ENCODE measurements at regions not wholly inside any gene's neighbourhood (a gene's known extent, or its start where the extent isn't known, plus 50 kb on each side); places are given as distances from the start of the nearest gene placed in this dataset.

DNA sequence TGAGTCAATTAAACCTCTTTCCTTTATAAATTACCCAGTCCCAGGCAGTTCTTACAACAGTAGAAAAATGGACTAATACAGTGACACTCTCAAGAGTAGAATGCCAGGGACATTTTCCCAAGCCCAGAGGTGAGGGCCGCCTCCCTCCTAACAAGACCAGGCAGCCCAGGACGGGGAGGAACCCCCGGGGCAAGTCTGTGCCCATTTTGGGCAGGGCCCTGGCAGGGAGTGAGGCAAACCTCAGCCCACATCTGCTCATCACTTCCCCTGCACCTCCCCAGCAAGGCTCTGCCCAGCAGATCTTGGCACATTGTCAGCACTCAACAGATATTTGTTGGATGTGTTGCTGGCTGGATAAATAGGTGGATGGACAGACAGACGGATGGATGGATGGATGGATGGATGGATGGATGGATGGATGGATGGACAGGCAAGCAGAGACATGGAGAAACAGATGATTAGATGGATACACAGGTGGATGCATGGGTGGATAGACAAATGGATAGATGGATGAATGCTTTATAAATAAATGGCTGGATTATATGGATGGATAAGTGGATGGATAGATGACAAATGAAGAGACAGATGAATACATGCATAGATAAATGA lies 271.3 kb downstream of the PARN start:
- Histone ChIP-seq H3K36me3 (no peaks in the 10 kb centered on the region), H3K27ac (no peak overlapping the region), H3K4me3 (no peak overlapping the region), H3K9me3 (no peaks in the 10 kb centered on the region), H3K27me3 (ENCODE audit: low read depth) (peaks cover 9% of the 10 kb centered on the region), H3K4me1 (no peaks in the 10 kb centered on the region)
- TF ChIP-seq, protein P1, sequence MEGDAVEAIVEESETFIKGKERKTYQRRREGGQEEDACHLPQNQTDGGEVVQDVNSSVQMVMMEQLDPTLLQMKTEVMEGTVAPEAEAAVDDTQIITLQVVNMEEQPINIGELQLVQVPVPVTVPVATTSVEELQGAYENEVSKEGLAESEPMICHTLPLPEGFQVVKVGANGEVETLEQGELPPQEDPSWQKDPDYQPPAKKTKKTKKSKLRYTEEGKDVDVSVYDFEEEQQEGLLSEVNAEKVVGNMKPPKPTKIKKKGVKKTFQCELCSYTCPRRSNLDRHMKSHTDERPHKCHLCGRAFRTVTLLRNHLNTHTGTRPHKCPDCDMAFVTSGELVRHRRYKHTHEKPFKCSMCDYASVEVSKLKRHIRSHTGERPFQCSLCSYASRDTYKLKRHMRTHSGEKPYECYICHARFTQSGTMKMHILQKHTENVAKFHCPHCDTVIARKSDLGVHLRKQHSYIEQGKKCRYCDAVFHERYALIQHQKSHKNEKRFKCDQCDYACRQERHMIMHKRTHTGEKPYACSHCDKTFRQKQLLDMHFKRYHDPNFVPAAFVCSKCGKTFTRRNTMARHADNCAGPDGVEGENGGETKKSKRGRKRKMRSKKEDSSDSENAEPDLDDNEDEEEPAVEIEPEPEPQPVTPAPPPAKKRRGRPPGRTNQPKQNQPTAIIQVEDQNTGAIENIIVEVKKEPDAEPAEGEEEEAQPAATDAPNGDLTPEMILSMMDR (IDR thresholded peaks at IDR 0.05) = no peak
- intact Hi-C loops (cut with DNase I) = no loop called here
- ATAC-seq (no peak), DNase-seq (peak; percentile 30)

DNA sequence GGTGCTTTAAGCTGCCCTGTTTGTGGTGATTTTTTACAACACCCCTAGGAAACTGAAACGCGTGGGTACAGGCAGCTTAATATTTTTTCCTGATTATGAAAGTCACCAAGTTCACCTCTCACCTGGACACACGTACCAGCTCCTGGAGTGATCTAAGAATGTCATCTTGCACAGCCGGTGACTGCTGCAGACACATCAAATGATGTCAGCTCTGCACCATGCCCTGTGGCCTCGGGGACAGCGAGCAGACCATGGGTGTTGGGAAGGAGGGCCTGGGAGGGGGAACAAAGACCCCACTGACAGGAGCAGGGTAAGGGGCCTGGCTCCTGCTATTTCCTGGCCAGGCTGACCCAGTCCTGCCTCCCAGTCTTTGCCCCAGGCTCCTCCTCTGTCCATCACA lies 272.7 kb downstream of the PARN start:
- Histone ChIP-seq H3K36me3 (no peaks in the 10 kb centered on the region), H3K9me3 (no peaks in the 10 kb centered on the region), H3K27me3 (ENCODE audit: low read depth) (peaks cover 9% of the 10 kb centered on the region), H3K27ac (no peak overlapping the region), H3K4me3 (no peak overlapping the region), H3K4me1 (no peaks in the 10 kb centered on the region)
- intact Hi-C loops (cut with DNase I) = no loop called here
- DNase-seq (no peak), ATAC-seq (no peak)
- TF ChIP-seq, protein P1 (IDR thresholded peaks at IDR 0.05) = no peak

- intact Hi-C loops (cut with DNase I) = no loop called here
These were observed 274.0 kb downstream of the PARN start for GRCh38 chr16:14356064-14356463.

GRCh38 chr16:14354561-14355351 lies 275.3 kb downstream of the PARN start:
- TF ChIP-seq, protein P1 (IDR thresholded peaks at IDR 0.05) = no peak
- Histone ChIP-seq H3K27ac (no peak overlapping the region), H3K9me3 (no peaks in the 10 kb centered on the region), H3K27me3 (ENCODE audit: low read depth) (peaks cover 9% of the 10 kb centered on the region), H3K4me3 (peak overlapping the region; percentile 2), H3K4me1 (no peaks in the 10 kb centered on the region), H3K36me3 (no peaks in the 10 kb centered on the region)
- DNase-seq (no peak), ATAC-seq (peak; percentile 77 to 82)
- intact Hi-C loops (cut with DNase I) = no loop called here

More at GRCh38 chr16:14356064-14356463, 274.0 kb downstream of the PARN start:
- peaks cover 9% of the 10 kb centered on the region for H3K27me3 ChIP-seq (ENCODE audit: low read depth)
- H3K27ac ChIP-seq = no peak overlapping the region
- H3K9me3 ChIP-seq = no peaks in the 10 kb centered on the region
- no peak overlapping the region for H3K4me3 ChIP-seq
- ATAC-seq (no peak), DNase-seq (no peak)
- TF ChIP-seq, protein P1 (IDR thresholded peaks at IDR 0.05) = no peak
- H3K4me1 ChIP-seq = no peaks in the 10 kb centered on the region
- no peaks in the 10 kb centered on the region for H3K36me3 ChIP-seq

DNA sequence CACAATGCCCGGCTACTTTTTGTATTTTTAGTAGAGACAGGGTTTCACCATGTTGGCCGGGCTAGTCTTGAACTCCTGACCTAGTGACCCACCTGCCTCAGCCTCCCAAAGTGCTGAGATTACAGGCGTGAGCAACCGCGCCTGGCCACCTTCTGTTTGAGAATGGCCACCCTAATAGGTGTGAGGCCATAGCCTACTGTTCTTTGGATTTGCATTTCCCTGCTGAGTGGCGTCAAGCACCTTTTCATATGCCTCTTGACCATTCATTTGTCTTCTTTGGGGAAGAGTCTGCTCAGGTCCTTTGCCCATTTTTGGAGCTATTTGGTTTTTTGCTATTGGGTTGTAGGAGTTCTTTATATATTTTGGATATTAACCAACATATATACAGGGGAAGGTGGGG lies 276.7 kb downstream of the PARN start:
- Histone ChIP-seq H3K27me3 (ENCODE audit: low read depth) (peaks cover 9% of the 10 kb centered on the region), H3K27ac (no peak overlapping the region), H3K4me1 (no peaks in the 10 kb centered on the region), H3K36me3 (no peaks in the 10 kb centered on the region), H3K9me3 (no peaks in the 10 kb centered on the region), H3K4me3 (no peak overlapping the region)
- intact Hi-C loops (cut with DNase I) = no loop called here
- ATAC-seq (no peak), DNase-seq (no peak)
- TF ChIP-seq, protein P1 (IDR thresholded peaks at IDR 0.05) = no peak
